ENCODE measurements at regions not wholly inside any gene's neighbourhood (a gene's known extent, or its start where the extent isn't known, plus 50 kb on each side); places are given as distances from the start of the nearest gene placed in this dataset.

DNA sequence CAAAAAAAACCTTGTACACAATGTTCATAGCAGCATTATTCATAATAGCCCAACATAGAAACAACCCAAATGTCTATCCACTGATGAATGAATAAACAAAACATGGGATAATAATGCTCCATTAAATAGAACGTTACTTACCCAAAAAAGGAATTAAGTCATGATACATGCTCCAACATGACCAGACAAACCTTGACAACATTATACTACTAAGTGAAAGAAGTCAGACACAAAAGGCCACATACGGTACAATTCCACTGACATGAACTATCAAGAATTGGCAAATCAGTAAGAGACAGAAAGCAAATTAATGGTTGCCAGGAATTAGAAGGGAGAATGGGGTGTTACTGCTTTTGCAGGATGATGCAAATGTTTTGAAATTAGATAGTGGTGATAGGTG is 193.8 kb upstream of the SHISA6 start:
- no TSS peak for BruUV-seq (replicated peaks)
- Histone ChIP-seq H3K27me3 (ENCODE audit: control insufficient read depth in 2 of 2, insufficient read depth in 2 of 2, low read length in 2 of 2) (no peaks in the 10 kb centered on the region), H3K9ac (replicated peaks; ENCODE audit: extremely low read depth, insufficient read depth, low read length) (no peak overlapping the region), H3K9me1 (replicated peaks; ENCODE audit: control insufficient read depth, extremely low read depth, insufficient read depth, low read length) (no peaks in the 10 kb centered on the region), H4K20me1 (replicated peaks; ENCODE audit: control insufficient read depth, extremely low read depth, insufficient read depth, low read length) (no peaks in the 10 kb centered on the region), H3K27ac (ENCODE audit: insufficient read depth, low read depth, low read length) (no peak overlapping the region), H3K9me3 (replicated peaks; ENCODE audit: control insufficient read depth, insufficient read depth, low read length) (peaks cover 6% of the 10 kb centered on the region), H3K36me3 (ENCODE audit: control insufficient read depth in 2 of 2, extremely low read depth in 1 of 2, insufficient read depth in 2 of 2, low read length in 2 of 2) (no peaks in the 10 kb centered on the region), H2AFZ (ENCODE audit: low read depth, low read length) (no peak overlapping the region), H3K4me1 (ENCODE audit: control insufficient read depth, extremely low read depth, insufficient read depth, low read length) (no peaks in the 10 kb centered on the region), H3K79me2 (ENCODE audit: control insufficient read depth, insufficient read depth, low read length) (no peaks in the 10 kb centered on the region), H3K4me3 (replicated peaks in 1 of 3; ENCODE audit: insufficient read depth in 1 of 3, low read depth in 1 of 3, low read length in 3 of 3) (no peak overlapping the region), H3K4me2 (ENCODE audit: insufficient read depth, low read length) (no peak overlapping the region)
- TF ChIP-seq, protein P1, sequence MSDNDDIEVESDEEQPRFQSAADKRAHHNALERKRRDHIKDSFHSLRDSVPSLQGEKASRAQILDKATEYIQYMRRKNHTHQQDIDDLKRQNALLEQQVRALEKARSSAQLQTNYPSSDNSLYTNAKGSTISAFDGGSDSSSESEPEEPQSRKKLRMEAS (IDR thresholded peaks at IDR 0.05; ENCODE audit: insufficient read depth, insufficient read length) = no peak
- TF ChIP-seq POLR2A (IDR thresholded peaks at IDR 0.05; ENCODE audit: low read depth, low read length) (no peak), MYC (IDR thresholded peaks at IDR 0.05; ENCODE audit: low read depth, low read length) (no peak), FOS (IDR thresholded peaks at IDR 0.05; ENCODE audit: borderline replicate concordance, insufficient read depth, low read length) (no peak), JUN (IDR thresholded peaks at IDR 0.05; ENCODE audit: borderline replicate concordance, insufficient read depth, insufficient read length, low read depth) (no peak), EZH2 (IDR thresholded peaks at IDR 0.05; ENCODE audit: borderline replicate concordance, low read depth, low read length, severe bottlenecking) (no peak)
- TF ChIP-seq, protein P2, sequence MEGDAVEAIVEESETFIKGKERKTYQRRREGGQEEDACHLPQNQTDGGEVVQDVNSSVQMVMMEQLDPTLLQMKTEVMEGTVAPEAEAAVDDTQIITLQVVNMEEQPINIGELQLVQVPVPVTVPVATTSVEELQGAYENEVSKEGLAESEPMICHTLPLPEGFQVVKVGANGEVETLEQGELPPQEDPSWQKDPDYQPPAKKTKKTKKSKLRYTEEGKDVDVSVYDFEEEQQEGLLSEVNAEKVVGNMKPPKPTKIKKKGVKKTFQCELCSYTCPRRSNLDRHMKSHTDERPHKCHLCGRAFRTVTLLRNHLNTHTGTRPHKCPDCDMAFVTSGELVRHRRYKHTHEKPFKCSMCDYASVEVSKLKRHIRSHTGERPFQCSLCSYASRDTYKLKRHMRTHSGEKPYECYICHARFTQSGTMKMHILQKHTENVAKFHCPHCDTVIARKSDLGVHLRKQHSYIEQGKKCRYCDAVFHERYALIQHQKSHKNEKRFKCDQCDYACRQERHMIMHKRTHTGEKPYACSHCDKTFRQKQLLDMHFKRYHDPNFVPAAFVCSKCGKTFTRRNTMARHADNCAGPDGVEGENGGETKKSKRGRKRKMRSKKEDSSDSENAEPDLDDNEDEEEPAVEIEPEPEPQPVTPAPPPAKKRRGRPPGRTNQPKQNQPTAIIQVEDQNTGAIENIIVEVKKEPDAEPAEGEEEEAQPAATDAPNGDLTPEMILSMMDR (IDR thresholded peaks at IDR 0.05; ENCODE audit: extremely low read depth in 1 of 2, insufficient read depth in 1 of 2, low read depth in 1 of 2, low read length in 2 of 2) = no peak
- dilution Hi-C loops (cut with MboI; ENCODE audit: extremely low pct_ligation_motif_present, low sequenced_read_pairs) (no loop called here), intact Hi-C loops (cut with micrococcal nuclease) (no loop called here)
- ChIA-PET POLR2A (no interaction called here), CTCF (no interaction called here)
- FAIRE-seq = no peak
- no peak for DNase-seq (ENCODE audit: low read depth, low spot score)

DNA sequence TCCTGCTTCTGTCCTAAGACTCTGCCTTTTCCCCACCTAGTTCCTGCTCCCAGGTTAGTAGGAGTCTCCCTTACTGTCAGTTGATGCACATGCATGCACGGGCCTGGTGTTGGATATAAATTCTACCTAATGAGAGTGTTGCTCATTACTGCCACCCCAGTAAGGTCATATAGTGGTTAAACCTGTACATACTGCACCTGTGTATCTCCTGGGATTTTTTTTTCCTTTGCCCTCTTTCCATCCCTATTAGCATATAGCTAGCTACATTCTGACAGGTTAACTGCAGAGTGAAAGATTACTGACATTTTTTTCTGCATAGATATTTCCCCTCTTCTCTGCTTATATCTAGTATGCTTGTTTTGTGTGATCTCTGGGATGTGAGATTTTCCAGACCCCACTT is 201.5 kb upstream of the PIRT start:
- no peaks in the 10 kb centered on the region for H3K79me2 ChIP-seq (ENCODE audit: control insufficient read depth, insufficient read depth, low read length)
- H3K27me3 ChIP-seq (ENCODE audit: control insufficient read depth in 2 of 2, insufficient read depth in 2 of 2, low read length in 2 of 2) = no peaks in the 10 kb centered on the region
- no peaks in the 10 kb centered on the region for H4K20me1 ChIP-seq (replicated peaks; ENCODE audit: control insufficient read depth, extremely low read depth, insufficient read depth, low read length)
- no peak overlapping the region for H2AFZ ChIP-seq (ENCODE audit: low read depth, low read length)
- peaks cover 4% of the 10 kb centered on the region for H3K9me3 ChIP-seq (replicated peaks; ENCODE audit: control insufficient read depth, insufficient read depth, low read length)
- H3K9ac ChIP-seq (replicated peaks; ENCODE audit: extremely low read depth, insufficient read depth, low read length) = no peak overlapping the region
- H3K4me1 ChIP-seq (ENCODE audit: control insufficient read depth, extremely low read depth, insufficient read depth, low read length) = no peaks in the 10 kb centered on the region
- CTCF ChIA-PET = no interaction called here
- H3K4me3 ChIP-seq (replicated peaks in 1 of 3; ENCODE audit: insufficient read depth in 1 of 3, low read depth in 1 of 3, low read length in 3 of 3) = no peak overlapping the region
- dilution Hi-C loops (cut with MboI; ENCODE audit: extremely low pct_ligation_motif_present, low sequenced_read_pairs) = no loop called here
- H3K9me1 ChIP-seq (replicated peaks; ENCODE audit: control insufficient read depth, extremely low read depth, insufficient read depth, low read length) = no peaks in the 10 kb centered on the region
- no peaks in the 10 kb centered on the region for H3K36me3 ChIP-seq (ENCODE audit: control insufficient read depth in 2 of 2, extremely low read depth in 1 of 2, insufficient read depth in 2 of 2, low read length in 2 of 2)
- POLR2A ChIA-PET = no interaction called here
- H3K27ac ChIP-seq (ENCODE audit: insufficient read depth, low read depth, low read length) = no peak overlapping the region
- no TSS peak for BruUV-seq (replicated peaks)
- FAIRE-seq (no peak), DNase-seq (ENCODE audit: low read depth, low spot score) (no peak)
- H3K4me2 ChIP-seq (ENCODE audit: insufficient read depth, low read length) = no peak overlapping the region
- TF ChIP-seq GATA2 (IDR thresholded peaks at IDR 0.05; ENCODE audit: insufficient read depth, insufficient read length, low read depth, low read length) (no peak), POLR2AphosphoS5 (IDR thresholded peaks at IDR 0.05; ENCODE audit: insufficient read depth, low read depth, low read length) (no peak), EZH2 (IDR thresholded peaks at IDR 0.05; ENCODE audit: borderline replicate concordance, low read depth, low read length, severe bottlenecking) (no peak)
- TF ChIP-seq, protein P1 (IDR thresholded peaks at IDR 0.05; ENCODE audit: insufficient read depth, insufficient read length) = no peak
- intact Hi-C loops (cut with micrococcal nuclease) = no loop called here
